ENCODE measurements at regions not wholly inside any gene's neighbourhood (a gene's known extent, or its start where the extent isn't known, plus 50 kb on each side); places are given as distances from the start of the nearest gene placed in this dataset.

- Histone ChIP-seq H3K27ac (ENCODE audit: low read length) (no peak overlapping the region), H3K4me3 (ENCODE audit: low read length) (no peak overlapping the region), H3K9me2 (replicated peaks; ENCODE audit: insufficient read depth, low read length) (no peaks in the 10 kb centered on the region), H3F3A (ENCODE audit: insufficient read depth, low read length) (no peaks in the 10 kb centered on the region), H4K20me1 (ENCODE audit: insufficient read depth, low read length) (no peaks in the 10 kb centered on the region), H2AFZ (ENCODE audit: low read length) (no peak overlapping the region), H3K4me2 (ENCODE audit: low read depth, low read length) (no peak overlapping the region), H3K9ac (ENCODE audit: low read length) (no peak overlapping the region), H3K9me3 (replicated peaks; ENCODE audit: insufficient read depth, low read length) (no peaks in the 10 kb centered on the region), H3K27me3 (replicated peaks; ENCODE audit: insufficient read depth, low read length) (no peaks in the 10 kb centered on the region), H3K79me2 (ENCODE audit: low read length) (no peaks in the 10 kb centered on the region), H3K36me3 (replicated peaks; ENCODE audit: insufficient read depth, low read length) (no peaks in the 10 kb centered on the region), H3K4me1 (ENCODE audit: low read length) (no peaks in the 10 kb centered on the region)
- no peak for TF ChIP-seq EZH2phosphoT487 (IDR thresholded peaks at IDR 0.05; ENCODE audit: low read length)
- TF ChIP-seq EZH2 (optimal IDR thresholded peaks at IDR 0.05; ENCODE audit: low read depth, low read length): no peak
- no peak for DNase-seq
Observed at GRCh38 chr7:373818-374705, 84.1 kb downstream of the FOXL3 start.

DNA sequence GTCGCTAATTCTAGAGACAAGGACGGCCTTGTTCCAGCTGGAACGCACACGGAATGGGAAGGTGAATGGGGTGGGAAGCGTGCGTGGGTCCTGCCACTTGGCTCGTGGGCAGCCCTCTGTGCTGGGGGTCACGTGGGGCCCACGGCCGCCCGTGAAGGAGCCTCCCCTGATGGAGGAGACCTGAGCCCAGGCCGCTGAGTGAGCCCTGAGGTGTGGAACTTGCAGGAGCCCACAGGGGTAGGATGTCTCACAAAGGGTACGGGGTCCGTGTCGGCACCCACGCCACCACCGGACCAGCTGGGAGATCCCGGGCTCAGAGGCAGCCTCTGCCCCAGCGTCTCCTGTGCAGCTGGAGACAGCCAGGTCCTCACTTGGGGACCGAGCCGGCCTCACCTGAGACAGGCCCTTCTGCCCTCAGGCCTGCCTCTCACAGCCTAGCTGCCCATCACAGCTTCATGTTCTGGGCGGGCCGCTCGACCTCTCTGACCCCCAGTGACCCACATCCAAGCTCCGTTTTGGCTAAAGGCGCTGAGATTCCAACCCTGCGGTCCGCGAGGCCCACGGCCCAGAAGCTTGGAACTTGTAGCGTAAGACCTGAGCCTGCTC is 84.8 kb downstream of the FOXL3 start:
- no peak for DNase-seq
- no peak overlapping the region for H3K27ac ChIP-seq (ENCODE audit: low read length)
- no peak overlapping the region for H3K9ac ChIP-seq (ENCODE audit: low read length)
- no peaks in the 10 kb centered on the region for H3K4me1 ChIP-seq (ENCODE audit: low read length)
- H3K4me2 ChIP-seq (ENCODE audit: low read depth, low read length): no peak overlapping the region
- H3K36me3 ChIP-seq (replicated peaks; ENCODE audit: insufficient read depth, low read length): no peaks in the 10 kb centered on the region
- no peaks in the 10 kb centered on the region for H3K27me3 ChIP-seq (replicated peaks; ENCODE audit: insufficient read depth, low read length)
- no peak overlapping the region for H2AFZ ChIP-seq (ENCODE audit: low read length)
- H3K4me3 ChIP-seq (ENCODE audit: low read length): no peak overlapping the region
- H3K79me2 ChIP-seq (ENCODE audit: low read length): no peaks in the 10 kb centered on the region
- no peaks in the 10 kb centered on the region for H4K20me1 ChIP-seq (ENCODE audit: insufficient read depth, low read length)
- H3F3A ChIP-seq (ENCODE audit: insufficient read depth, low read length): no peaks in the 10 kb centered on the region
- H3K9me2 ChIP-seq (replicated peaks; ENCODE audit: insufficient read depth, low read length): no peaks in the 10 kb centered on the region
- TF ChIP-seq EZH2phosphoT487 (IDR thresholded peaks at IDR 0.05; ENCODE audit: low read length): no peak
- no peak for TF ChIP-seq EZH2 (optimal IDR thresholded peaks at IDR 0.05; ENCODE audit: low read depth, low read length)
- H3K9me3 ChIP-seq (replicated peaks; ENCODE audit: insufficient read depth, low read length): no peaks in the 10 kb centered on the region

DNA sequence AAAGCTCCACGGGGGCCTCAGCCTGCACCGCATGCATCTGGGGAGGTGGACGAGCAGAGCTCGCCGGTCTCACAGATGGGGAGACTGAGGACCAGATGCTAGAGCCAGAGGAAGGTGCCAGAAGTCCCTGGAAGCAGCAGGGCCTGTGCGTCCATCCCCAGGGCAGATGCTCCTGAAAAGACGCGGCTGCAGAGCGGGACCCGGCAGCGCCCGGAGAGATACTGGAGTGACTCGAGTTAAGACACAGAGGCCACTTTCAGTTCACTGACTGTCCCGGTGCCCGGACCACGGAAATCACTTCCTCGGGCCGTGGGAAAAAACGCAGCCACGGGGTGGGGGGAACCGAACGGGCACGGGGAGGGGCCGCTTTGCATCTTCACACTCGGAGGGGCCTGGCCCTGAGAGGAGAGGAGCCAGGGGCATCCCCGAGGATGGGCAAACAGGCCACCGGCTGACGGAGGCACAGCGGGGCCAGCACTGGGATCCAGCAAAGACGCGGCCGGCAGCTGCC is 85.4 kb downstream of the FOXL3 start:
- no peak overlapping the region for H3K9ac ChIP-seq (ENCODE audit: low read length)
- DNase-seq: no peak
- no peaks in the 10 kb centered on the region for H3K9me2 ChIP-seq (replicated peaks; ENCODE audit: insufficient read depth, low read length)
- no peak overlapping the region for H3K27ac ChIP-seq (ENCODE audit: low read length)
- no peak overlapping the region for H3K4me2 ChIP-seq (ENCODE audit: low read depth, low read length)
- no peaks in the 10 kb centered on the region for H3K36me3 ChIP-seq (replicated peaks; ENCODE audit: insufficient read depth, low read length)
- no peak overlapping the region for H3K4me3 ChIP-seq (ENCODE audit: low read length)
- H2AFZ ChIP-seq (ENCODE audit: low read length): no peak overlapping the region
- no peak for TF ChIP-seq EZH2 (optimal IDR thresholded peaks at IDR 0.05; ENCODE audit: low read depth, low read length)
- no peaks in the 10 kb centered on the region for H3K79me2 ChIP-seq (ENCODE audit: low read length)
- H3K4me1 ChIP-seq (ENCODE audit: low read length): no peaks in the 10 kb centered on the region
- H3K9me3 ChIP-seq (replicated peaks; ENCODE audit: insufficient read depth, low read length): no peaks in the 10 kb centered on the region
- H3K27me3 ChIP-seq (replicated peaks; ENCODE audit: insufficient read depth, low read length): no peaks in the 10 kb centered on the region
- H3F3A ChIP-seq (ENCODE audit: insufficient read depth, low read length): no peaks in the 10 kb centered on the region
- H4K20me1 ChIP-seq (ENCODE audit: insufficient read depth, low read length): no peaks in the 10 kb centered on the region

- H3K9me2 ChIP-seq (replicated peaks; ENCODE audit: insufficient read depth, low read length): no peaks in the 10 kb centered on the region
- no peak overlapping the region for H3K4me2 ChIP-seq (ENCODE audit: low read depth, low read length)
- no peaks in the 10 kb centered on the region for H3K4me1 ChIP-seq (ENCODE audit: low read length)
- H3K79me2 ChIP-seq (ENCODE audit: low read length): no peaks in the 10 kb centered on the region
- no peak overlapping the region for H3K9ac ChIP-seq (ENCODE audit: low read length)
- H2AFZ ChIP-seq (ENCODE audit: low read length): no peak overlapping the region
- TF ChIP-seq EZH2phosphoT487 (IDR thresholded peaks at IDR 0.05; ENCODE audit: low read length) (no peak), EZH2 (optimal IDR thresholded peaks at IDR 0.05; ENCODE audit: low read depth, low read length) (no peak)
- no peak for DNase-seq
- no peaks in the 10 kb centered on the region for H3K27me3 ChIP-seq (replicated peaks; ENCODE audit: insufficient read depth, low read length)
- no peak overlapping the region for H3K4me3 ChIP-seq (ENCODE audit: low read length)
- H4K20me1 ChIP-seq (ENCODE audit: insufficient read depth, low read length): no peaks in the 10 kb centered on the region
- no peaks in the 10 kb centered on the region for H3K36me3 ChIP-seq (replicated peaks; ENCODE audit: insufficient read depth, low read length)
- H3K27ac ChIP-seq (ENCODE audit: low read length): no peak overlapping the region
- H3K9me3 ChIP-seq (replicated peaks; ENCODE audit: insufficient read depth, low read length): no peaks in the 10 kb centered on the region
- no peaks in the 10 kb centered on the region for H3F3A ChIP-seq (ENCODE audit: insufficient read depth, low read length)
Observed at GRCh38 chr7:375901-376305, 85.9 kb downstream of the FOXL3 start.
